HEK293T (cell line): ENCODE measurements at regions not wholly inside any gene's neighbourhood (a gene's known extent, or its start where the extent isn't known, plus 50 kb on each side); places are given as distances from the start of the nearest gene placed in this dataset.

ENCODE experiments used
- ARNT ChIP-seq: fragments of 450-650 bp; IDR thresholded peaks from 2 replicates; pipeline ENCODE4 v1.6.1; 2017; ENCODE audit warnings: mild to moderate bottlenecking
- BHLHE40 ChIP-seq: fragments of 450-650 bp; IDR thresholded peaks from 2 replicates; pipeline ENCODE4 v1.6.1; 2016; ENCODE audit warnings: mild to moderate bottlenecking, moderate library complexity, borderline replicate concordance
- CTBP1 ChIP-seq: fragments of 450-650 bp; IDR thresholded peaks from 2 replicates; pipeline ENCODE4 v1.6.1; 2016; ENCODE audit warnings: borderline replicate concordance
- ELF4 ChIP-seq: fragments of 450-650 bp; IDR thresholded peaks from 2 replicates; pipeline ENCODE4 v1.6.1; 2017; ENCODE audit warnings: antibody characterized with exemption
- FOXA1 ChIP-seq: fragments of 450-650 bp; IDR thresholded peaks from 2 replicates; pipeline ENCODE4 v1.6.1; 2016; ENCODE audit warnings: mild to moderate bottlenecking
- FOXM1 ChIP-seq: fragments of 450-650 bp; IDR thresholded peaks from 2 replicates; pipeline ENCODE4 v1.6.1; 2017; ENCODE audit warnings: mild to moderate bottlenecking, borderline replicate concordance
- NFRKB ChIP-seq: fragments of 450-650 bp; IDR thresholded peaks from 2 replicates; pipeline ENCODE4 v1.6.1; 2016; ENCODE audit warnings: mild to moderate bottlenecking, moderate library complexity
- SUZ12 ChIP-seq: fragments of 450-650 bp; IDR thresholded peaks from 2 replicates; pipeline ENCODE4 v1.6.1; 2016; ENCODE audit warnings: mild to moderate bottlenecking
- TARDBP ChIP-seq: fragments of 450-650 bp; IDR thresholded peaks from 2 replicates; pipeline ENCODE4 v1.6.1; 2016

- no peak for TF ChIP-seq FOXM1
- no peak for TF ChIP-seq BHLHE40
- TF ChIP-seq NFRKB, result no peak
- no peak for TF ChIP-seq SUZ12
- TF ChIP-seq CTBP1, result no peak
- TF ChIP-seq TARDBP, result no peak
- TF ChIP-seq ARNT, result no peak
- TF ChIP-seq ELF4, result no peak
- no peak for TF ChIP-seq FOXA1
Measured at GRCh38 chr13:90770334-90770733, 577.2 kb upstream of the MIR17HG start.
